ENCODE measurements at regions not wholly inside any gene's neighbourhood (a gene's known extent, or its start where the extent isn't known, plus 50 kb on each side); places are given as distances from the start of the nearest gene placed in this dataset.

DNA sequence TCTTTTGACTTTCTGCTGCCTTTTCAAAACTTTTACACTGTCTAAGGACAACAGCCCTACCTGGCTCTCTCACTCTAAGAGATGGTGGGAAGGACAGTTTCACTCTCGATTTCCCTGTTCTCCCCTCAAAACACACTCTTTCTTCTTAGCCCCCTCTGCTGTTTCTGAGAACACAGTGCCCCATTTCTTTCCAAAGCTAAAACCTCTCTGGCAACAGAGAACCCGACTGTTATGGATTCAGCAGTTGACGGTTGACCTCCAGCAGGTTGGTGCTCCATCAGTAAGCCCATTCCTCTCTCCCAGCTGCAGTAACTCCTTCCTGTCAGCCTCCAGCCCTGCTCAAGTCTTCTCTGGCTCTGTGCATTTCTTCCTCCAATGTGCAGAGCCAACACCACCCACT, 88.2 kb upstream of the ABCD3 start:
- DNase-seq, result peak in 1 of 2 donors; percentile 59
- intact Hi-C loops (cut with DNase I; ENCODE audit: low total_unique reads), result loop anchor here (5.0 to 10.0 kb wide), 2 partner anchors 95 to 268 kb away; partner anchors contain the start of gene ARHGAP29
- H3K27ac ChIP-seq, result no peak overlapping the region

GRCh38 chr1:94329276-94329675, 88.9 kb upstream of the ABCD3 start:
- Histone ChIP-seq H3K4me3 (no peak overlapping the region), H3K4me1 (peaks cover 7 to 42% (median 27%) of the 10 kb centered on the region in 4 donors), H3K9me3 (no peaks in the 10 kb centered on the region), H3K27me3 (no peaks in the 10 kb centered on the region), H3K36me3 (no peaks in the 10 kb centered on the region), H3K27ac (no peak overlapping the region)
- TF ChIP-seq EP300 (IDR thresholded peaks at IDR 0.05), result no peak
- no peak for TF ChIP-seq CTCF (IDR thresholded peaks at IDR 0.05)
- no peak for TF ChIP-seq POLR2A (IDR thresholded peaks at IDR 0.05)
- no peak for TF ChIP-seq POLR2AphosphoS5 (IDR thresholded peaks at IDR 0.05)
- 86 to 94% (median 92%) methylated on average over 4 of the region's 4 CpGs for WGBS, 5 donors
- DNase-seq, result no peak
- intact Hi-C loops (cut with DNase I; ENCODE audit: low total_unique reads), result no loop called here

More for the DNA sequence above, 88.2 kb upstream of the ABCD3 start:
- no peaks in the 10 kb centered on the region for H3K36me3 ChIP-seq
- peaks cover 7 to 48% (median 28%) of the 10 kb centered on the region in 4 donors for H3K4me1 ChIP-seq
- no peaks in the 10 kb centered on the region for H3K9me3 ChIP-seq
- 6 to 20% (median 15%) methylated on average over 3 of the region's 3 CpGs for WGBS, 5 donors
- no peak overlapping the region for H3K4me3 ChIP-seq
- TF ChIP-seq POLR2A (IDR thresholded peaks at IDR 0.05), result no peak
- TF ChIP-seq CTCF (IDR thresholded peaks at IDR 0.05), result peak in 4 of 7 experiments; percentile 9 to 43 (median 34)
- no peaks in the 10 kb centered on the region for H3K27me3 ChIP-seq

- intact Hi-C loops (cut with DNase I; ENCODE audit: low total_unique reads), result no loop called here
- DNase-seq, result peak; percentile 29 to 70
- H3K4me3 ChIP-seq, result no peak overlapping the region
- TF ChIP-seq EP300 (IDR thresholded peaks at IDR 0.05) (no peak), POLR2AphosphoS5 (IDR thresholded peaks at IDR 0.05) (no peak), CTCF (IDR thresholded peaks at IDR 0.05) (no peak), POLR2A (IDR thresholded peaks at IDR 0.05) (no peak)
- no peaks in the 10 kb centered on the region for H3K27me3 ChIP-seq
- H3K9me3 ChIP-seq, result no peaks in the 10 kb centered on the region
- peaks cover 9 to 40% (median 28%) of the 10 kb centered on the region in 4 donors for H3K4me1 ChIP-seq
- H3K36me3 ChIP-seq, result no peaks in the 10 kb centered on the region
- 15 to 23% (median 17%) methylated on average over 18 of the region's 18 CpGs for WGBS, 5 donors
- H3K27ac ChIP-seq, result peak overlapping the region in 3 of 5 donors; percentile 47 to 69 (median 60)
These were observed 89.8 kb upstream of the ARHGAP29 start for GRCh38 chr1:94327001-94327690.

DNA sequence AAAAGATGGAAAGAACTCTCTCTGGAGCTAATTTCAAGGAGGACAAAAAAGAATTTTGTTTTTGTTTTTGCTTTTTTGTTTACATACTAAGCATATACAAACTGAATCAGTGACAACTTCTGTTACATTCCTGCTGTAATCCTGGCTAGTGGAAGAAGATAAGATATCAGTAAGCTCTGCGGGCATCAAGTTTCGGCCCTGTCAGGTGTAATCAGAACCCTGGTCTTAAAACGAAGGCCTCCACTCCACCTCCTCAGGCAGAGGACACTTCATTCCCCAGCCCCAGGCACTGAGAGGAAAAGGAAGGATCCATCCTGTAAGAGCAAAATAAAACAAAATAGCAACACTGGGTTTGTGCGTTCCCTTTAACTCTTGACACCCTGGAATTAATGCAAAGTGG, 88.9 kb upstream of the ARHGAP29 start:
- TF ChIP-seq POLR2AphosphoS5 (IDR thresholded peaks at IDR 0.05), result no peak
- TF ChIP-seq EP300 (IDR thresholded peaks at IDR 0.05), result no peak
- no peak for TF ChIP-seq POLR2A (IDR thresholded peaks at IDR 0.05)
- no peak for TF ChIP-seq CTCF (IDR thresholded peaks at IDR 0.05)
- WGBS, 5 donors, result 19 to 33% (median 28%) methylated on average over 4 of the region's 4 CpGs
- Histone ChIP-seq H3K9me3 (no peaks in the 10 kb centered on the region), H3K27ac (peak overlapping the region in 4 of 5 donors; percentile 47 to 69 (median 62)), H3K27me3 (no peaks in the 10 kb centered on the region), H3K36me3 (no peaks in the 10 kb centered on the region), H3K4me3 (no peak overlapping the region), H3K4me1 (peaks cover 12 to 47% (median 34%) of the 10 kb centered on the region in 4 donors)
- intact Hi-C loops (cut with DNase I; ENCODE audit: low total_unique reads), result no loop called here
- DNase-seq, result no peak

Data from stomach (tissue), 8 donors.